Adrenal gland (tissue), 9 donors: ENCODE measurements at regions not wholly inside any gene's neighbourhood (a gene's known extent, or its start where the extent isn't known, plus 50 kb on each side); places are given as distances from the start of the nearest gene placed in this dataset.

Source experiments
- DNase-seq, 7 donors: peaks; one replicate each; pipeline ENCODE4 v3.0.0-alpha.2; 2019 to 2020
- H3K27ac ChIP-seq, 5 donors: fragments of 200-600 bp; sonication (generic) in 4 of 5; 1 replicate in 3 of 5; 2 replicates in 2 of 5; pipeline versions ENCODE4 v1.5.1 to v1.8.0; 2016 to 2020; ENCODE audit warnings: mild to moderate bottlenecking in 1 of 5
- H3K27me3 ChIP-seq: fragments of 200-600 bp; 2 replicates; pipeline ENCODE4 v1.8.0; 2021
- H3K36me3 ChIP-seq, 2 donors: fragments of 200-600 bp; replicated peaks in 1 of 2; 1 replicate in 1 of 2; 2 replicates in 1 of 2; pipeline versions ENCODE4 v1.5.1 to v1.8.0; 2018 to 2022
- H3K4me1 ChIP-seq, 2 donors: fragments of 200-600 bp; replicated peaks in 1 of 2; 1 replicate in 1 of 2; 2 replicates in 1 of 2; pipeline versions ENCODE4 v1.5.1 to v1.8.0; 2018 to 2021
- H3K4me3 ChIP-seq, 4 donors: fragments of 200-600 bp; sonication (generic) in 3 of 4; one replicate each; pipeline ENCODE4 v1.5.1; 2016 to 2018
- H3K9me3 ChIP-seq, 3 donors: fragments of 200-600 bp; sonication (generic) in 1 of 3; replicated peaks in 1 of 3; 1 replicate in 2 of 3; 2 replicates in 1 of 3; pipeline versions ENCODE4 v1.5.1 to v1.8.0; 2016 to 2021
- CTCF ChIP-seq, 6 experiments: fragments of 450-650 bp in 4 of 6; fragments of 200-600 bp in 2 of 6; sonication (generic) in 1 of 6; IDR thresholded peaks; 1 replicate in 5 of 6; 2 replicates in 1 of 6; pipeline versions ENCODE4 v1.5.1 to v1.8.0; 2016 to 2021; ENCODE audit warnings: antibody characterized with exemption in 6 of 6, mild to moderate bottlenecking in 2 of 6, moderate library complexity in 1 of 6
- POLR2A ChIP-seq, 2 donors: fragments of 450-650 bp; IDR thresholded peaks; one replicate each; pipeline ENCODE4 v1.6.1; 2017; ENCODE audit warnings: antibody characterized with exemption in 2 of 2, mild to moderate bottlenecking in 2 of 2, moderate library complexity in 1 of 2
- WGBS, 4 donors: extraction: QIAGEN DNeasy Blood & Tissue Kit in 2 of 4; methylation state at CpG; one replicate each; pipeline versions ENCODE4 v1.1.5 to v1.1.7; 2013 to 2017; 5-methylcytosine and 5-hydroxymethylcytosine counted together
- intact Hi-C, 2 donors: fragments of 100-400 bp; cut with DNase I; formaldehyde crosslinking; loops; one replicate each; pipeline versions ENCODE4 v1.14.1 to v1.15.0; 2022 to 2023
- donor health status: healthy with polysubstance abuse.
- donor health status: Bipolar disorder and iron deficiency.
- donor health status: DM: yes; HTN: yes; CAD: no.
- donor health status: DM: no; HTN: no; CAD: no.
- donor health status: DM: no; HTN: no; CAD: no.

DNA sequence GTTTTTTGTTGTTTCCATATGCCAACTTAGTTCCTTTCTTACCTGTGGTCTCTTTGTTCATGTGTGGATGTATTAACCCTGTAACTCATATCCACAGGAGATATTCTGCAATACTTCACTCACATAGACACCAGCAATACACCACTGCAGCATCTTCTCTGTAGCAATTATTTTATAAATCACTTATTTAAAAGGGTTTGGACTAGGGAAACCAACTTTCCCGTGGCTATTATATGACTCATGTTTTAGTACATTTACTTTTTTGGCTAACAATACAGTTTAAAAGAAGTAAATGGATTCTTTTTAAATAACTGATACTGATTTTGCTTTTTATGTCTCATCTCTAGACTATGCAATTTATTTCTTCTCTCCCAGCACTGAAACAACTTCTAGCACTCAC lies 488.9 kb downstream of the MBD2 start:
- Histone ChIP-seq H3K9me3 (no peaks in the 10 kb centered on the region), H3K27ac (no peak overlapping the region), H3K36me3 (no peaks in the 10 kb centered on the region), H3K27me3 (no peaks in the 10 kb centered on the region), H3K4me3 (no peak overlapping the region), H3K4me1 (no peaks in the 10 kb centered on the region)
- 51 to 64% (median 63%) methylated on average over 1 of the region's 1 CpG for WGBS, 4 donors
- intact Hi-C loops = no loop called here
- no peak for DNase-seq
- no peak for TF ChIP-seq POLR2A (IDR thresholded peaks at IDR 0.05)
- no peak for TF ChIP-seq CTCF (IDR thresholded peaks at IDR 0.05)

DNA sequence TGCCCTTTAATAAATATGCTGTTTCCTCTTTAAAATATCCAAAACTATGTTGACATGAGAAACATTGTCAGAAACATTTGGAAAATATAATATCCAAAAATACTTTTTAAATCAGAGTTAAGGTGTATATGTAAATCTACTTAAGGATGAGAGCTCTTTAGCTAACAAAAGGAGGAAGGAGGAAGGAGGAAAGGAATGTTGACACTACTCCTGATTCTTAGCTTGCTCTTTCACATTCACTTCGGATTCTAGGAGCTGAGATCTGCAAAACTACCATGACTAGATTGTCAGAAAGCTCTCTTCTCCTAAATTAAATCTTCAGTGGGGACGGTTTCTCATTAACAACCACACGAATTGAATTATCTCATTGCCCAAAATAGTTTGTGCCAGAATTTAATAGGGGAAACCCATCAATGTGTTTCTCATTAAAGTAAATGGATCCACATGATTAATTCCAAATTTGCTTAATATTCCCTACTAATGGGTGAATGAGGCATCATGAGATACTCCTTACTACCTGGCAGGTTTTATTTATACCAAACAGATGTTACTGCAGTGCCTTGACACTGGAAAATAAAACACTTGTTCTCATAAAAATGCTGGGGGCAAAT lies 509.1 kb downstream of the MBD2 start:
- no peak for DNase-seq
- intact Hi-C loops = no loop called here
- Histone ChIP-seq H3K27me3 (no peaks in the 10 kb centered on the region), H3K9me3 (no peaks in the 10 kb centered on the region), H3K36me3 (no peaks in the 10 kb centered on the region), H3K4me3 (no peak overlapping the region), H3K4me1 (no peaks in the 10 kb centered on the region), H3K27ac (no peak overlapping the region)
- TF ChIP-seq POLR2A (IDR thresholded peaks at IDR 0.05) (no peak), CTCF (IDR thresholded peaks at IDR 0.05) (no peak)
- 19 to 28% (median 24%) methylated on average over 3 of the region's 3 CpGs for WGBS, 4 donors

DNA sequence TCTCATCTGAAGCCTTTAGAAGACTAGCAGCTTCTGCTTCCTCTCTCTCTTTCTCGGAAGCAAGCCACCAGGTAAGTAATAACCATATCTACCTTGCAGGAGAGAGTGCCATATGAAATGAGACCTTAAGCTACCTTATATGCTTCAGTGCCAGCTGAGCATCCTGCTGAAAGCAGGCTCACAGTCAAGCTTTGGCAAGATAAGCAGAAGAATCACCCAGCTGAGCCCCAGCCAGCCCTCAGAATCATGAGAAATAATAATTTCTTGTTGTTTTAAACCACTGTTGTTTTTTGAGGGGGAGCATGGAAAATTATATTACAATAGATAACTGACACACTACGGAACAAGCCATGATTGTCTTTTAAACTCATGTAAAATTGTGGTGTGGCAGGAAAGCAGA lies 514.4 kb downstream of the MBD2 start:
- 65 to 92% (median 76%) methylated on average over 2 of the region's 2 CpGs for WGBS, 4 donors
- Histone ChIP-seq H3K27me3 (no peaks in the 10 kb centered on the region), H3K4me1 (no peaks in the 10 kb centered on the region), H3K36me3 (no peaks in the 10 kb centered on the region), H3K9me3 (no peaks in the 10 kb centered on the region), H3K4me3 (no peak overlapping the region), H3K27ac (no peak overlapping the region)
- no peak for DNase-seq
- intact Hi-C loops = no loop called here
- TF ChIP-seq CTCF (IDR thresholded peaks at IDR 0.05) (no peak), POLR2A (IDR thresholded peaks at IDR 0.05) (no peak)

- Histone ChIP-seq H3K9me3 (no peaks in the 10 kb centered on the region), H3K27ac (no peak overlapping the region), H3K4me3 (no peak overlapping the region), H3K36me3 (no peaks in the 10 kb centered on the region), H3K4me1 (no peaks in the 10 kb centered on the region), H3K27me3 (no peaks in the 10 kb centered on the region)
- intact Hi-C loops = no loop called here
- TF ChIP-seq POLR2A (IDR thresholded peaks at IDR 0.05) = no peak
- TF ChIP-seq CTCF (IDR thresholded peaks at IDR 0.05) = no peak
- no peak for DNase-seq
- 76 to 93% (median 81%) methylated on average over 2 of the region's 2 CpGs for WGBS, 4 donors
Observed at GRCh38 chr18:53702480-53702879, 522.0 kb downstream of the MBD2 start.
